Activated B cell treated with CpG ODN at 0.5 μM for 24 hours (primary cell): ENCODE measurements at regions not wholly inside any gene's neighbourhood (a gene's known extent, or its start where the extent isn't known, plus 50 kb on each side); places are given as distances from the start of the nearest gene placed in this dataset.

ENCODE experiments used
- ATAC-seq: fragments of 200-7000 bp; cut with Tn5 transposase; one replicate; pipeline ENCODE4 v1.10.0; 2021; ENCODE audit warnings: low read depth, mild to moderate bottlenecking, moderate library complexity
- CTCF ChIA-PET: fragments of 350-600 bp; sonication (Branson Sonifier 250); formaldehyde crosslinking; loops from one replicate; lab custom pipeline; 2021; ENCODE audit warnings: antibody characterized with exemption; lab: Charles Lee
- POLR2A ChIA-PET: fragments of 350-600 bp; sonication (Branson Sonifier 250); formaldehyde crosslinking; loops from one replicate; lab custom pipeline; 2021; ENCODE audit warnings: antibody characterized with exemption; lab: Charles Lee
- DNase-seq: peaks from one replicate; pipeline ENCODE4 v3.0.0; 2022
- H3K27ac Mint-ChIP-seq: one replicate; pipeline ENCODE4 v1.8.0; 2020; ENCODE audit warnings: mixed read lengths
- H3K27me3 Mint-ChIP-seq: one replicate; pipeline ENCODE4 v1.8.0; 2021; ENCODE audit warnings: mixed read lengths
- H3K36me3 Mint-ChIP-seq: one replicate; pipeline ENCODE4 v1.8.0; 2021; ENCODE audit warnings: low read depth, mixed read lengths
- H3K4me1 Mint-ChIP-seq: one replicate; pipeline ENCODE4 v1.8.0; 2021; ENCODE audit warnings: mixed read lengths
- H3K4me3 Mint-ChIP-seq: one replicate; pipeline ENCODE4 v1.8.0; 2020; ENCODE audit warnings: mild to moderate bottlenecking, mixed read lengths
- H3K9me3 Mint-ChIP-seq: one replicate; pipeline ENCODE4 v1.8.0; 2020; ENCODE audit warnings: mixed read lengths
- intact Hi-C: fragments of 100-400 bp; cut with micrococcal nuclease; formaldehyde crosslinking; loops from one replicate; pipeline ENCODE4 v1.15.1; 2024
- TF ChIP-seq, protein P1 (sequence below): fragments of 200-600 bp; IDR thresholded peaks from one replicate; pipeline ENCODE4 v1.8.0; 2022; ENCODE audit warnings: antibody characterized with exemption, mild to moderate bottlenecking

DNA sequence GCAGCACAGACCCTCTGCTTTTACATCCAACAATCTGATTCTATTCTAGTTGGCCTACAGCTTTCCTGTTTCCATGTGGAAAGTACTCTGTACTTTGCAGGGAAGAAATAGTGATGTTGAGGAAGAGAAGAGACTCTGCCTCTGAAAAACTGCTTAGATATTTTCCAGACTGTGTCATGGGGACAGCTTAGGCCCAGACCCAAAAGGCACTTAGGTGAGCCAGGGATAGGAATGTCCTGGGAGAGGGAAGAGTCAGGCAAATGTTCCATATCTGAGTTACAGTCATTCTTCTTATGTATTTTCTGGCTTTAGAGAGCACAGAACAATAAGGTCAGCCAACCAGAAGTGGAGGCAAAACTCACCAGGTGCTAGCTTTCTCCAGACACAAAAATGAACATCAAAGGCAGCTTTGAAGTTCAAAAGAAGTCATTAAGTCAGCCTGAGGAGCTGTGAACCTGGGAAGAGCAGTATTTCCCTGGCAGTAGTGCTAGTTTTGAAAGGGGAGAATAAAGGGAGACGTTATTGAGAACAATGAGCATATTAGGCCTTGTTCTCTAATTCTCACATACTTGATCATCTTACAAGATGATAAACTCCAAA lies 199.7 kb upstream of the LMNTD1 start:
- H3K36me3 Mint-ChIP-seq: no peaks in the 10 kb centered on the region
- peaks cover 7% of the 10 kb centered on the region for H3K27me3 Mint-ChIP-seq
- ChIA-PET CTCF (no interaction called here), POLR2A (no interaction called here)
- H3K4me1 Mint-ChIP-seq: no peaks in the 10 kb centered on the region
- H3K9me3 Mint-ChIP-seq: no peaks in the 10 kb centered on the region
- intact Hi-C loops: no loop called here
- no peak overlapping the region for H3K27ac Mint-ChIP-seq
- no peak for ATAC-seq
- TF ChIP-seq, protein P1, sequence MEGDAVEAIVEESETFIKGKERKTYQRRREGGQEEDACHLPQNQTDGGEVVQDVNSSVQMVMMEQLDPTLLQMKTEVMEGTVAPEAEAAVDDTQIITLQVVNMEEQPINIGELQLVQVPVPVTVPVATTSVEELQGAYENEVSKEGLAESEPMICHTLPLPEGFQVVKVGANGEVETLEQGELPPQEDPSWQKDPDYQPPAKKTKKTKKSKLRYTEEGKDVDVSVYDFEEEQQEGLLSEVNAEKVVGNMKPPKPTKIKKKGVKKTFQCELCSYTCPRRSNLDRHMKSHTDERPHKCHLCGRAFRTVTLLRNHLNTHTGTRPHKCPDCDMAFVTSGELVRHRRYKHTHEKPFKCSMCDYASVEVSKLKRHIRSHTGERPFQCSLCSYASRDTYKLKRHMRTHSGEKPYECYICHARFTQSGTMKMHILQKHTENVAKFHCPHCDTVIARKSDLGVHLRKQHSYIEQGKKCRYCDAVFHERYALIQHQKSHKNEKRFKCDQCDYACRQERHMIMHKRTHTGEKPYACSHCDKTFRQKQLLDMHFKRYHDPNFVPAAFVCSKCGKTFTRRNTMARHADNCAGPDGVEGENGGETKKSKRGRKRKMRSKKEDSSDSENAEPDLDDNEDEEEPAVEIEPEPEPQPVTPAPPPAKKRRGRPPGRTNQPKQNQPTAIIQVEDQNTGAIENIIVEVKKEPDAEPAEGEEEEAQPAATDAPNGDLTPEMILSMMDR: no peak
- H3K4me3 Mint-ChIP-seq: no peak overlapping the region
- no peak for DNase-seq

DNA sequence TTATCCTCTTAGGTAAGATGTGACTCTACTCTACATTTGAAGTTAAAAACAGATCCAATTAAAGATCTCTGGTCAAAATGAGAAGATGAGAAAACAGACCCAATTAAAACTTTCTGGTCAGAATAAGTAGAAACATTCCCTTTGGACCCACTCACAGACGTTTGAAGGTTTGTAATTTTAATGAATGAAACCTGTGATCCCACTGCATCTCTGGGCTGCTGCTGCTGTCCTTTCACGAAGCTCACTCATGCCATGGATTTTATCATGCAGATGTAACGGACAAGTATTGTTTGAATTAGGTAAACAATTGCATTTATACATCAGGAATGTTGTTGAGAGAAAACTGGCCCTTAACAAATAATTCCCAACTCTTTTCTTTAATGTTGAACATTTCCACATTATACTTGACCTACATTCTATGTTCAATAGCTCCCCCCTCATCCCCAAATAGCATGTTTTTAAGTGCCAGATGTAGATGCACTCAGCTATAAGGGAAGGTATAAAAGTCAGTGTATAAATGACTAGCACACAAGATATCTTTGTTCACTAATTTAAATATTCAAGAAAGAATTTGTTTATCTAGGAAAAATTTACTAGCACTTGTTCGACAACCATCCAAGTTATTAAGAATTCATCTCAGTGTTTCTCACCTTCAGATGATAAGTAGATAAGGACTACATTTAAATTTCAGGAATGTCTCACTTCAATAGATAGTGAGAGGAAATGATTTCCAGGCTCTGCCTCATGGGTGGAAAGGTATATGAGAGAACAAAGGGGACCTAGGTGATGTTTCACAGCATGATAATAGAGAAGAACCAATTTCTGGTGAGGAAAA lies 202.3 kb upstream of the LMNTD1 start:
- no peak for DNase-seq
- Mint-ChIP-seq H3K4me1 (no peaks in the 10 kb centered on the region), H3K36me3 (no peaks in the 10 kb centered on the region), H3K4me3 (no peak overlapping the region), H3K27ac (no peak overlapping the region), H3K27me3 (peaks cover 6% of the 10 kb centered on the region), H3K9me3 (no peaks in the 10 kb centered on the region)
- TF ChIP-seq, protein P1: no peak
- CTCF ChIA-PET: no interaction called here
- intact Hi-C loops: no loop called here
- ATAC-seq: no peak
- POLR2A ChIA-PET: no interaction called here

DNA sequence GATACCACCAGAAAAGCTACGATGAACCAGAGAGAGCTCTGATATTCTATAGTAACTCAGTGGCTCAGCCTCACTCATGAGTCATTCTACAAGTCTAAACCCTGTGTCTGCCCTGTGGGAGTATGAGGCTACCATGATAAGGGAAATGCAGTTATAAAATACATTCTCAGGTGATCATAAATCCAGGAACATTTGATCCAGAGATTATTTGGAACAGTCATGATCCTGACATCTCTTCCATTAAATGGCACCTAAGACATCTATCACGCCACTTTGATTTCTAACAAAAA lies 202.6 kb upstream of the RASSF8 start:
- no peaks in the 10 kb centered on the region for H3K36me3 Mint-ChIP-seq
- intact Hi-C loops: no loop called here
- POLR2A ChIA-PET: no interaction called here
- TF ChIP-seq, protein P1: no peak
- CTCF ChIA-PET: no interaction called here
- no peaks in the 10 kb centered on the region for H3K4me1 Mint-ChIP-seq
- no peak overlapping the region for H3K27ac Mint-ChIP-seq
- H3K4me3 Mint-ChIP-seq: no peak overlapping the region
- H3K27me3 Mint-ChIP-seq: peaks cover 6% of the 10 kb centered on the region
- DNase-seq: no peak
- no peaks in the 10 kb centered on the region for H3K9me3 Mint-ChIP-seq
- no peak for ATAC-seq

DNA sequence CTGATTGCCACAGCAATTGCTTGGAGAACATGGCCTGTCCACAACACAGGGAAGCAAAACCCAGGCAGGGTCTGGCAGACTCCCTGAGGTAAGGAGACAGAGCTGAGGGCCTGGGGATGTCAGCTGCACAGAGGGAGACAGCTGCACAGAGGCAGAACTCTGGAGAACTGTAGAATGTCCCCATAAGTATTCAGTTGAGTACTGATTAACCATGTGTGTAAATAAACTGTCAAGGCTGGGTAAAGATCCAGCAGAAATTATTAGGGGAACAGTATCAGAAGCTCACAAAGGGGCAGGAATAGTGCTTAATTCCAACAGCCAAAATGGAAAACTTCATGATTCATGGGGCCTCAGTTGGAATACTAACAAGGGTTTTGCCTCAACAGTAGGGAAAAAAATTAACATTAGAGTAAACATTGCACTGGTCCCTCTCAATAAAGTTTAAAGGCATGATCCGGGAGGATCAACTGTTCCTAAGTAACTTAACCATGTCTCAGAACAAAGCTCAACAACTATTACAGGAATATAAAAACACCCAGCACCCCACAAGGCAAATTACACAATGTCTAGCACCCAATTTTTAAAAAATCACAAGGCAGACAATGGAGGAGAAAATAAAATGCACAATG lies 201.3 kb upstream of the RASSF8 start:
- Mint-ChIP-seq H3K4me3 (no peak overlapping the region), H3K27me3 (peaks cover 6% of the 10 kb centered on the region), H3K9me3 (no peaks in the 10 kb centered on the region), H3K36me3 (no peaks in the 10 kb centered on the region), H3K4me1 (no peaks in the 10 kb centered on the region), H3K27ac (no peak overlapping the region)
- CTCF ChIA-PET: no interaction called here
- TF ChIP-seq, protein P1: no peak
- ATAC-seq (no peak), DNase-seq (no peak)
- POLR2A ChIA-PET: no interaction called here
- intact Hi-C loops: no loop called here

DNA sequence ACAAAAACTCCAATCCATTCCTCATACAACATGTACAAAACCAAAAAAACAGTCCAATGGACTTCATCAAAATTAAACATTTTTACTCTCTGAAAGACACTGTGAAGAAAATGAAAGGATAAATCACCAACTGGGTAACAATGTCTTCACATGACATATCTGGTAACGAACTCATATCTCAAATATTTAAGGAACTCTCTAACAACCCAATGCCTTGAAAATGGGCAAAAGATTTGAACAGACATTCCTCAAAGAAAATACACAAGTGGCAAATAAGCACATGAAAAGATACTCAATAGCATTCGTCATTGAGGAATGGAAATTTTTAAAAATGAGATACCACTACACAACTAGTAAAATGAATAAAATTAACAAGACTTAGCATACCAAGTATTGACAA lies 198.7 kb upstream of the RASSF8 start:
- no peak for DNase-seq
- ATAC-seq: no peak
- no peaks in the 10 kb centered on the region for H3K9me3 Mint-ChIP-seq
- TF ChIP-seq, protein P1: no peak
- POLR2A ChIA-PET: interaction anchor here (0.5 kb wide), 1 partner anchor 217 kb away, joined by 3 read pairs; no protein-coding TSS in a partner anchor
- H3K27ac Mint-ChIP-seq: no peak overlapping the region
- H3K4me1 Mint-ChIP-seq: no peaks in the 10 kb centered on the region
- no peak overlapping the region for H3K4me3 Mint-ChIP-seq
- no peaks in the 10 kb centered on the region for H3K36me3 Mint-ChIP-seq
- CTCF ChIA-PET: no interaction called here
- peaks cover 6% of the 10 kb centered on the region for H3K27me3 Mint-ChIP-seq
- intact Hi-C loops: no loop called here
